GM21786 (cell line): ENCODE measurements at regions not wholly inside any gene's neighbourhood (a gene's known extent, or its start where the extent isn't known, plus 50 kb on each side); places are given as distances from the start of the nearest gene placed in this dataset.

Source experiments
- ATAC-seq: cut with Tn5 transposase; IDR thresholded peaks from one replicate; pipeline ENCODE4 v1.9.1; 2021; ENCODE audit not compliant: unreplicated experiment

GRCh38 chr6:63371104-63371715, 51.4 kb upstream of the LGSN start:
- no peak for ATAC-seq

- no peak for ATAC-seq
Measured at GRCh38 chr6:63372951-63373533, 53.3 kb upstream of the LGSN start.

GRCh38 chr6:63389191-63389844, 69.5 kb upstream of the LGSN start:
- peak; percentile 47 for ATAC-seq

- ATAC-seq = no peak
Measured at GRCh38 chr6:63391203-63391970, 71.6 kb upstream of the LGSN start.

- no peak for ATAC-seq
Measured at GRCh38 chr6:63392092-63392724, 72.4 kb upstream of the LGSN start.

GRCh38 chr6:63394656-63395308, 75.0 kb upstream of the LGSN start:
- ATAC-seq = no peak

GRCh38 chr6:63395381-63395780, 75.6 kb upstream of the LGSN start:
- ATAC-seq = no peak

GRCh38 chr6:63403725-63404124, 83.9 kb upstream of the LGSN start:
- ATAC-seq = no peak

GRCh38 chr6:63410435-63411426, 90.9 kb upstream of the LGSN start:
- ATAC-seq = no peak

- ATAC-seq = no peak
Measured at GRCh38 chr6:63415286-63415685, 95.5 kb upstream of the LGSN start.

GRCh38 chr6:63418741-63419140, 99.0 kb upstream of the LGSN start:
- no peak for ATAC-seq

- ATAC-seq = no peak
Measured at GRCh38 chr6:63424636-63425035, 104.9 kb upstream of the LGSN start.

- ATAC-seq = no peak
Measured at GRCh38 chr6:63425493-63425892, 105.7 kb upstream of the LGSN start.

- no peak for ATAC-seq
Measured at GRCh38 chr6:63426844-63427243, 107.1 kb upstream of the LGSN start.

GRCh38 chr6:63427951-63428350, 108.2 kb upstream of the LGSN start:
- no peak for ATAC-seq

- ATAC-seq = no peak
Measured at GRCh38 chr6:63430985-63431519, 111.3 kb upstream of the LGSN start.

- no peak for ATAC-seq
Measured at GRCh38 chr6:63434943-63435342, 115.2 kb upstream of the LGSN start.

- no peak for ATAC-seq
Measured at GRCh38 chr6:63436356-63436755, 116.6 kb upstream of the LGSN start.

GRCh38 chr6:63437058-63437457, 117.3 kb upstream of the LGSN start:
- ATAC-seq = no peak
